IMR-90 (cell line): ENCODE measurements at regions not wholly inside any gene's neighbourhood (a gene's known extent, or its start where the extent isn't known, plus 50 kb on each side); places are given as distances from the start of the nearest gene placed in this dataset.

Experiments used
- ATAC-seq: fragments of 200-7000 bp; cut with Tn5 transposase; 2 replicates; pipeline ENCODE4 v1.9.1; 2020; ENCODE audit warnings: low read depth, mild to moderate bottlenecking, moderate library complexity
- BruUV-seq: library from RNA; stranded (reverse); fragments of 400-500 nt; replicated peaks from 2 replicates; lab custom pipeline; 2021; lab: Mats Ljungman, UMichigan
- CTCF ChIA-PET: fragments of 300-600 bp; formaldehyde crosslinking; extraction: SDS; loops from one replicate; lab custom pipeline; 2021; ENCODE audit warnings: antibody characterized with exemption; lab: Yijun Ruan, JAX
- POLR2A ChIA-PET: fragments of 300-600 bp; sonication (Branson Sonifier 250); formaldehyde crosslinking; loops from one replicate; lab custom pipeline; 2022; ENCODE audit warnings: antibody characterized with exemption; ENCODE audit not compliant: unreplicated experiment; lab: Charles Lee
- DNase-seq: peaks from one replicate; pipeline ENCODE4 v3.0.0; 2013
- H2AFZ ChIP-seq: replicated peaks from 2 replicates; pipeline ENCODE3; 2013; ENCODE audit warnings: low read length, mild to moderate bottlenecking; ENCODE audit not compliant: poor library complexity
- H2AK5ac ChIP-seq: 2 replicates; pipeline ENCODE4 v1.6.1; 2013; ENCODE audit warnings: low read depth, low read length, inconsistent platforms
- H2AK9ac ChIP-seq: replicated peaks from 2 replicates; pipeline ENCODE3; 2013; ENCODE audit warnings: mild to moderate bottlenecking, low read depth, low read length, moderate library complexity; ENCODE audit not compliant: poor library complexity
- H2BK120ac ChIP-seq: 2 replicates; pipeline ENCODE4 v1.6.1; 2013; ENCODE audit warnings: low read depth, low read length, inconsistent platforms
- H2BK15ac ChIP-seq: 3 replicates; pipeline ENCODE4 v1.6.1; 2013; ENCODE audit warnings: low read depth, low read length, inconsistent platforms
- H2BK20ac ChIP-seq: 2 replicates; pipeline ENCODE4 v1.6.1; 2013; ENCODE audit warnings: low read depth, mild to moderate bottlenecking, inconsistent platforms, low read length, moderate library complexity
- H2BK5ac ChIP-seq: 2 replicates; pipeline ENCODE4 v1.6.1; 2013; ENCODE audit warnings: mild to moderate bottlenecking, low read depth, low read length, inconsistent platforms; ENCODE audit not compliant: poor library complexity, severe bottlenecking
- H3K14ac ChIP-seq: replicated peaks from 2 replicates; pipeline ENCODE4 v1.6.1; 2013; ENCODE audit warnings: low read depth, low read length, inconsistent platforms
- H3K18ac ChIP-seq: 2 replicates; pipeline ENCODE4 v1.6.1; 2013; ENCODE audit warnings: low read depth, low read length, control low read depth
- H3K23ac ChIP-seq: 2 replicates; pipeline ENCODE4 v1.6.1; 2013; ENCODE audit warnings: low read depth, low read length, inconsistent platforms
- H3K27ac ChIP-seq: 2 replicates; pipeline ENCODE4 v1.5.1; 2013; ENCODE audit warnings: mild to moderate bottlenecking, control low read depth, low read length; ENCODE audit not compliant: insufficient read depth
- H3K27me3 ChIP-seq: 2 replicates; pipeline ENCODE4 v1.6.1; 2013; ENCODE audit warnings: low read length; ENCODE audit not compliant: control insufficient read depth, insufficient read depth
- H3K36me3 ChIP-seq: 2 replicates; pipeline ENCODE4 v1.6.1; 2013; ENCODE audit warnings: low read length, mixed read lengths; ENCODE audit not compliant: control insufficient read depth, insufficient read depth
- H3K4ac ChIP-seq: 2 replicates; pipeline ENCODE4 v1.6.1; 2013; ENCODE audit warnings: low read depth, low read length, inconsistent platforms
- H3K4me1 ChIP-seq: 2 replicates; pipeline ENCODE4 v1.6.1; 2013; ENCODE audit warnings: low read length, mixed read lengths; ENCODE audit not compliant: control insufficient read depth, insufficient read depth
- H3K4me2 ChIP-seq: 2 replicates; pipeline ENCODE4 v1.6.1; 2013; ENCODE audit warnings: low read depth, mild to moderate bottlenecking, control low read depth, low read length, moderate library complexity
- H3K4me3 ChIP-seq: 2 replicates; pipeline ENCODE4 v1.5.1; 2013; ENCODE audit warnings: low read depth, mild to moderate bottlenecking, control low read depth, low read length, moderate library complexity; ENCODE audit not compliant: insufficient read depth
- H3K56ac ChIP-seq: 2 replicates; pipeline ENCODE4 v1.6.1; 2013; ENCODE audit warnings: low read length, inconsistent platforms; ENCODE audit not compliant: insufficient read depth; ENCODE audit errors: extremely low read depth
- H3K79me1 ChIP-seq, 2 experiments: 2 replicates each; pipeline ENCODE4 v1.6.1; 2013; ENCODE audit warnings: low read length in 2 of 2, inconsistent platforms in 1 of 2, low read depth in 1 of 2
- H3K9ac ChIP-seq: 2 replicates; pipeline ENCODE4 v1.6.1; 2013; ENCODE audit warnings: low read depth, low read length, control low read depth
- H3K9me1 ChIP-seq: 2 replicates; pipeline ENCODE4 v1.6.1; 2013; ENCODE audit warnings: low read length, inconsistent platforms; ENCODE audit not compliant: insufficient read depth
- H3K9me3 ChIP-seq: 2 replicates; pipeline ENCODE4 v1.6.1; 2013; ENCODE audit warnings: low read length; ENCODE audit not compliant: control insufficient read depth, insufficient read depth
- H4K20me1 ChIP-seq: 2 replicates; pipeline ENCODE4 v1.6.1; 2013; ENCODE audit warnings: low read length, inconsistent platforms; ENCODE audit not compliant: insufficient read depth
- H4K5ac ChIP-seq: 2 replicates; pipeline ENCODE4 v1.6.1; 2013; ENCODE audit warnings: mild to moderate bottlenecking, low read depth, low read length, control low read depth
- H4K8ac ChIP-seq, 2 experiments: 2 replicates each; pipeline ENCODE4 v1.6.1; 2013; ENCODE audit warnings: low read depth in 2 of 2, low read length in 2 of 2, control low read depth in 1 of 2, inconsistent platforms in 1 of 2
- H4K91ac ChIP-seq: 2 replicates; pipeline ENCODE4 v1.6.1; 2013; ENCODE audit warnings: low read depth, low read length, inconsistent platforms; ENCODE audit not compliant: insufficient read depth
- BHLHE40 ChIP-seq: fragments of 150-350 bp; IDR thresholded peaks from 2 replicates; pipeline ENCODE4 v1.6.1; 2016; ENCODE audit warnings: mild to moderate bottlenecking, low read depth, low read length
- CEBPB ChIP-seq: IDR thresholded peaks from 2 replicates; pipeline ENCODE4 v1.6.1; 2012; ENCODE audit warnings: low read depth, low read length, improper control_type of control experiment
- CHD1 ChIP-seq: IDR thresholded peaks from 2 replicates; pipeline ENCODE4 v1.6.1; 2012; ENCODE audit warnings: low read depth, low read length, improper control_type of control experiment
- FOS ChIP-seq: fragments of 150-350 bp; IDR thresholded peaks from 2 replicates; pipeline ENCODE4 v1.6.1; 2016; ENCODE audit warnings: low read depth, low read length
- MAFK ChIP-seq: IDR thresholded peaks from 2 replicates; pipeline ENCODE4 v1.6.1; 2012; ENCODE audit warnings: low read depth, low read length, improper control_type of control experiment
- MAZ ChIP-seq: IDR thresholded peaks from 2 replicates; pipeline ENCODE4 v1.6.1; 2012; ENCODE audit warnings: low read depth, mild to moderate bottlenecking, low read length, improper control_type of control experiment, moderate library complexity, borderline replicate concordance
- MXI1 ChIP-seq: IDR thresholded peaks from 2 replicates; pipeline ENCODE4 v1.6.1; 2012; ENCODE audit warnings: low read depth, mild to moderate bottlenecking, low read length, moderate library complexity, borderline replicate concordance
- NFE2L2 ChIP-seq: fragments of 150-350 bp; IDR thresholded peaks from 2 replicates; pipeline ENCODE4 v1.6.1; 2016; ENCODE audit warnings: low read depth, mild to moderate bottlenecking, low read length
- POLR2A ChIP-seq: IDR thresholded peaks from 2 replicates; pipeline ENCODE4 v1.6.1; 2012; ENCODE audit warnings: mild to moderate bottlenecking, low read depth, low read length
- RAD21 ChIP-seq: IDR thresholded peaks from 2 replicates; pipeline ENCODE4 v1.6.1; 2012; ENCODE audit warnings: low read length, improper control_type of control experiment
- RCOR1 ChIP-seq: IDR thresholded peaks from 2 replicates; pipeline ENCODE4 v1.6.1; 2012; ENCODE audit warnings: mild to moderate bottlenecking, low read length, improper control_type of control experiment; ENCODE audit not compliant: insufficient replicate concordance
- RFX5 ChIP-seq: IDR thresholded peaks from 2 replicates; pipeline ENCODE4 v1.8.0; 2012; ENCODE audit warnings: low read depth, mild to moderate bottlenecking, low read length, moderate library complexity
- SMC3 ChIP-seq: fragments of 150-350 bp; IDR thresholded peaks from 2 replicates; pipeline ENCODE4 v1.6.1; 2016; ENCODE audit warnings: low read depth, mild to moderate bottlenecking, antibody characterized with exemption, low read length, moderate library complexity
- WGBS, 2 experiments: methylation state at CpG; one replicate each; pipeline versions ENCODE4 v1.1.5 to v1.1.7; 2013; ENCODE audit warnings: missing lambda C conversion rate in 2 of 2; ENCODE audit not compliant: insufficient read length in 1 of 2; ENCODE audit errors: extremely low coverage in 2 of 2; 5-methylcytosine and 5-hydroxymethylcytosine counted together
- dilution Hi-C: fragments of 300-500 bp; cut with HindIII; formaldehyde crosslinking; loops from one replicate; pipeline ENCODE4 v1.14.3; 2018; ENCODE audit warnings: low sequenced_read_pairs; ENCODE audit not compliant: unreplicated experiment
- in situ Hi-C: fragments of 300-500 bp; cut with MboI; formaldehyde crosslinking; loops from 3 replicates; pipeline ENCODE4 v1.14.3; 2019; ENCODE audit warnings: low sequenced_read_pairs, inconsistent platforms, mixed read lengths
- intact Hi-C: fragments of 100-400 bp; cut with micrococcal nuclease; formaldehyde crosslinking; loops from 2 replicates; pipeline ENCODE4 v1.10.0; 2022
- TF ChIP-seq, protein P1 (sequence below): fragments of 150-350 bp; IDR thresholded peaks from 2 replicates; pipeline ENCODE4 v1.6.1; 2016; ENCODE audit warnings: low read depth, mild to moderate bottlenecking, low read length, moderate library complexity, borderline replicate concordance
- TF ChIP-seq, protein P2 (sequence below): fragments of 150-350 bp; IDR thresholded peaks from 2 replicates; pipeline ENCODE4 v1.6.1; 2017; ENCODE audit warnings: mild to moderate bottlenecking, antibody characterized with exemption, low read length, low read depth
- TF ChIP-seq, protein P3 (sequence below): conservative IDR thresholded peaks from 2 replicates; pipeline ENCODE4 v1.5.1; 2012; ENCODE audit warnings: mild to moderate bottlenecking, low read depth, low read length, improper control_type of control experiment

DNA sequence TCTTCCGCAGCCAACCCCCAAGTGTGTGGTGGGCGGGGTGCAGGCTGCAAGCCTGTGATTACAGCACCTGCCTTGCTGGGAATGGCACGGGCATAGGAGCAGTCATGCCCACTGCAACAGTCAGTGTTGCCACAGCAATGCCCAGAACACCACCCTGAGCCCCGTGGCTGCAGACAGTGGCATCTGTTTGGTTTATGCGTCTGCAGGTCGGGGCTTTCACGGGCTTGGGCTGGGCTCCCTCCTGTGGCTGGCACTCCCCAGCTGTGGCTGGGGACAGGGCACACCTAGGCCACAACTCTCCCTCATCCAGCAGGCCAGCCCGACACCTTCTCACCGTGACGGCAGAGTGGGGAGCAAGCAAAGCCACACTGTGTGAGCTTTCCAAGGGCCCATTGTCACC lies 115.3 kb upstream of the C1QTNF9B start:
- no peak overlapping the region for H4K5ac ChIP-seq
- H2AFZ ChIP-seq, result no peak overlapping the region
- ATAC-seq, result no peak
- H3K4ac ChIP-seq, result no peak overlapping the region
- H3K9ac ChIP-seq, result no peak overlapping the region
- H3K27me3 ChIP-seq, result no peaks in the 10 kb centered on the region; the same call in 1 of the 2 replicates
- peaks cover 7% of the 10 kb centered on the region for H3K9me1 ChIP-seq
- no peak overlapping the region for H2BK15ac ChIP-seq
- H3K14ac ChIP-seq, result no peak overlapping the region
- DNase-seq, result no peak
- no peak overlapping the region for H3K23ac ChIP-seq
- in situ Hi-C loops, result no loop called here
- H3K9me3 ChIP-seq, result no peaks in the 10 kb centered on the region
- no peak overlapping the region for H2AK5ac ChIP-seq
- no peak overlapping the region for H3K4me3 ChIP-seq
- 74% methylated on average over 5 of the region's 10 CpGs; no CpG with 5 or more reads in 1 of the 2 experiments for WGBS, 2 experiments
- H3K4me1 ChIP-seq, result peaks cover 7% of the 10 kb centered on the region
- H3K36me3 ChIP-seq, result no peaks in the 10 kb centered on the region
- no peak overlapping the region for H3K4me2 ChIP-seq
- no peak overlapping the region for H3K18ac ChIP-seq
- dilution Hi-C loops, result no loop called here
- no peak overlapping the region for H3K27ac ChIP-seq
- H2BK5ac ChIP-seq, result no peak overlapping the region
- H4K91ac ChIP-seq, result no peak overlapping the region
- TF ChIP-seq MAFK, result no peak
- TF ChIP-seq, protein P1, sequence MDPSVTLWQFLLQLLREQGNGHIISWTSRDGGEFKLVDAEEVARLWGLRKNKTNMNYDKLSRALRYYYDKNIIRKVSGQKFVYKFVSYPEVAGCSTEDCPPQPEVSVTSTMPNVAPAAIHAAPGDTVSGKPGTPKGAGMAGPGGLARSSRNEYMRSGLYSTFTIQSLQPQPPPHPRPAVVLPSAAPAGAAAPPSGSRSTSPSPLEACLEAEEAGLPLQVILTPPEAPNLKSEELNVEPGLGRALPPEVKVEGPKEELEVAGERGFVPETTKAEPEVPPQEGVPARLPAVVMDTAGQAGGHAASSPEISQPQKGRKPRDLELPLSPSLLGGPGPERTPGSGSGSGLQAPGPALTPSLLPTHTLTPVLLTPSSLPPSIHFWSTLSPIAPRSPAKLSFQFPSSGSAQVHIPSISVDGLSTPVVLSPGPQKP, result no peak
- TF ChIP-seq BHLHE40, result no peak
- no peak for TF ChIP-seq RFX5
- no peak for TF ChIP-seq CHD1
- no peak for TF ChIP-seq MAZ
- TF ChIP-seq NFE2L2, result no peak
- no peak for TF ChIP-seq CEBPB
- no peak for TF ChIP-seq RCOR1
- no peak for TF ChIP-seq RAD21
- no peak for TF ChIP-seq FOS
- no peak for TF ChIP-seq POLR2A
- TF ChIP-seq, protein P2, sequence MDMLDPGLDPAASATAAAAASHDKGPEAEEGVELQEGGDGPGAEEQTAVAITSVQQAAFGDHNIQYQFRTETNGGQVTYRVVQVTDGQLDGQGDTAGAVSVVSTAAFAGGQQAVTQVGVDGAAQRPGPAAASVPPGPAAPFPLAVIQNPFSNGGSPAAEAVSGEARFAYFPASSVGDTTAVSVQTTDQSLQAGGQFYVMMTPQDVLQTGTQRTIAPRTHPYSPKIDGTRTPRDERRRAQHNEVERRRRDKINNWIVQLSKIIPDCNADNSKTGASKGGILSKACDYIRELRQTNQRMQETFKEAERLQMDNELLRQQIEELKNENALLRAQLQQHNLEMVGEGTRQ, result no peak
- TF ChIP-seq SMC3, result no peak
- TF ChIP-seq MXI1, result no peak
- TF ChIP-seq, protein P3, sequence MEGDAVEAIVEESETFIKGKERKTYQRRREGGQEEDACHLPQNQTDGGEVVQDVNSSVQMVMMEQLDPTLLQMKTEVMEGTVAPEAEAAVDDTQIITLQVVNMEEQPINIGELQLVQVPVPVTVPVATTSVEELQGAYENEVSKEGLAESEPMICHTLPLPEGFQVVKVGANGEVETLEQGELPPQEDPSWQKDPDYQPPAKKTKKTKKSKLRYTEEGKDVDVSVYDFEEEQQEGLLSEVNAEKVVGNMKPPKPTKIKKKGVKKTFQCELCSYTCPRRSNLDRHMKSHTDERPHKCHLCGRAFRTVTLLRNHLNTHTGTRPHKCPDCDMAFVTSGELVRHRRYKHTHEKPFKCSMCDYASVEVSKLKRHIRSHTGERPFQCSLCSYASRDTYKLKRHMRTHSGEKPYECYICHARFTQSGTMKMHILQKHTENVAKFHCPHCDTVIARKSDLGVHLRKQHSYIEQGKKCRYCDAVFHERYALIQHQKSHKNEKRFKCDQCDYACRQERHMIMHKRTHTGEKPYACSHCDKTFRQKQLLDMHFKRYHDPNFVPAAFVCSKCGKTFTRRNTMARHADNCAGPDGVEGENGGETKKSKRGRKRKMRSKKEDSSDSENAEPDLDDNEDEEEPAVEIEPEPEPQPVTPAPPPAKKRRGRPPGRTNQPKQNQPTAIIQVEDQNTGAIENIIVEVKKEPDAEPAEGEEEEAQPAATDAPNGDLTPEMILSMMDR, result no peak
- no peaks in the 10 kb centered on the region for H4K20me1 ChIP-seq
- intact Hi-C loops, result no loop called here
- BruUV-seq, result no TSS peak
- H3K79me1 ChIP-seq, result no peaks in the 10 kb centered on the region
- H2BK120ac ChIP-seq, result no peak overlapping the region
- no peak overlapping the region for H2BK20ac ChIP-seq
- ChIA-PET POLR2A (no interaction called here), CTCF (interaction anchor here (0.6 to 0.7 kb wide), 2 partner anchors 19 to 70 kb away, joined by 3 read pairs; no protein-coding TSS in a partner anchor)
- H3K56ac ChIP-seq, result no peak overlapping the region
- no peak overlapping the region for H2AK9ac ChIP-seq
- no peak overlapping the region for H4K8ac ChIP-seq
